NCI-H345 treated with DMSO at 0.1 percent for 48 hours (cell line): ENCODE measurements at regions not wholly inside any gene's neighbourhood (a gene's known extent, or its start where the extent isn't known, plus 50 kb on each side); places are given as distances from the start of the nearest gene placed in this dataset.
"Not testable (repeated sequence)": the region's sequence is repeated elsewhere in the genome, so short reads cannot be mapped to it uniquely, and the experiment has no call there.

Experiments used
- DNase-seq: peaks from one replicate; lab custom pipeline; 2025; ENCODE audit not compliant: unreplicated experiment; lab: John Stamatoyannopoulos, UW

DNA sequence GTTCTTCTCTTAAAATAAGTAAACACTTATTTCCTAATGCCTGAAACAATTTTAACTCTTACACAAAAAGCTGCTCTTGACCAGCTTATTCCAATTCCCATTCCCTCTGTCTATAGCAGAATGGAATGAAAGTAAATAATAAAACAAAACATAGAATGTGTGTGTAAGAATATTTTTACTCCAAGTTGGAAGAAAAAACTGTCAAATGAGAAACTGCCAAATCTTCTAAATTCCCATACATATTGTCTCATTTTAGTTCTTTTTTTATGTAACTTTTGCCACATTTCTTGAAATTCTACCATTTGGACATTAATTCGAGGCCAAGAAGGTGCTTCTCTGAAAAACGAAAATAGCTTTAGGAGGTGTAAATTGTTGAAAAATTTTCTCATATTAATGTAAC, 477.1 kb downstream of the FAT4 start:
- DNase-seq = no peak

DNA sequence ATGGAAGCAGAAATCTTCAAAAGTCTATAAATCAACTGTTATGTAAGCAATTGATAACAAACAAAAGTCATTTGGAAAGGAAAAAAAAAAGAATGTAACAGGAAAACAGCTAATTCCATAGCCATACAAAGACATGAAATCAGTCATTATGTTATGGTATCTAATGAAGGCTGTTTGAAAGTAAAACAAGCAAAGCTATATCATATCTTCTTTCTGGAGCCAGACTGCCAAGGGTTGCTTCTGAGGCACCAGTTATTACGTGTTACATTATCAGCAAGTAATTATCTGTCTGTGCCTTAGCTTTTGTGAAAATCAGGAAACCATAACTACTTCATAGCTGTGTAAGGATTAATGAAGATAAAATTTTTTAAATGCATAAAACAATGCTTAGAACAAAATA, 480.2 kb downstream of the FAT4 start:
- no peak for DNase-seq

DNA sequence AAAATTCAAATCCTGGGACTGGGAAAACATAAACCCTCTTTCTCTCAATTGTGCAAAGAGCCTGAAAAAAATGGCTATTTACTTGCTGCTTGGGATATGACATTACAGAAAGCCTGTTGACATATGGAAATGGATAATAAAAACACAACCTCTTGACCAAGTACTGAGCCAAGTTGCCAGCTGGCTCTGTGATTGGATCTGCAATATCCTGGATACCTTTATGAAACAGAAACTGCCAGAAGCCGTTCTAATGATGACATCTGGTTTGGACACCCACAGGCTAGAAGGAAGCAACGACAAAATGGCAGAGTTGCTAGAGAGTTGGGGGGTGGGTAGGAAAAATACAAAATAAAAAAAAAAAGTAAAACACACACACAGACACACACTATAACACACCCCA, 481.4 kb downstream of the FAT4 start:
- DNase-seq = no peak

GRCh38 chr4:125797621-125798020, 482.9 kb downstream of the FAT4 start:
- not testable (repeated sequence) for DNase-seq

- no peak for DNase-seq
Observed at GRCh38 chr4:125801373-125801772, 486.6 kb downstream of the FAT4 start.

DNA sequence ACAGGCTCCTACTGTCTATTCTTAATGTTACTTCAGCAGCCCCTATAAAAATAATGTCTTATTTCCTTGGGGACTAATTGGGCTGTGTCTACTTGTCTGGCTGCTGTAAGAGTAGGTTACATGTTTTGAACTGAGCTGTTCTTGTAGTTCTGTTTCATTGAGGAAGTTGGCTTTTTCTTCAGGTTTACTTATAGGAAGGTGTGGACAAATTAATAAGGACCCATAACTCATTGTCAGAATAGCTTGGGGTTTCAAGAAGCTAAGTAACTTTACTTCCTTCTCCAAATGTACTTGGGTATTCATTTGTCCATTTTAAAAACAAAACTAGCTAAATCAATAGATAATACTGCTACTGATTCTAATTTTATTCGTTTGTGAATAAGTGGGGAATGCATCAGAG, 487.2 kb downstream of the FAT4 start:
- no peak for DNase-seq

- no peak for DNase-seq
Observed at GRCh38 chr4:125808022-125808421, 493.3 kb downstream of the FAT4 start.

GRCh38 chr4:125808570-125808969, 493.8 kb downstream of the FAT4 start:
- no peak for DNase-seq

GRCh38 chr4:125811892-125812291, 497.1 kb downstream of the FAT4 start:
- DNase-seq = no peak

GRCh38 chr4:125826801-125827695, 512.3 kb downstream of the FAT4 start:
- no peak for DNase-seq

DNA sequence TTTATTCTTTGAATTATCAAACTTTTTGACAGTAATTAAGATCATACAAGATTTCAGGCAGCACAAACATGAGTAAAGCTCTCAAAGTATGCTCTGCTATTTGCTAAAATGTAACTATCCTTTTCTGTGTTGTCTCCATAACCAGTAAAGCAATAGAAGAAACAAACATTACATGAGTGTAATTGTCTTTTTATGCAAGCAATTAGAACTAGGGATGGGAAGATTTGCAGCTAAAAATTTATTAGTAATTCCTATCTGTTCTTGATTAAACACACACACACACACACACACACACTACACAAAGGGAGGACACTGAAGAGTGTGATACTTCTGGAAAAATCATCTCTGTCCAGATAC, 512.9 kb downstream of the FAT4 start:
- DNase-seq = no peak

DNA sequence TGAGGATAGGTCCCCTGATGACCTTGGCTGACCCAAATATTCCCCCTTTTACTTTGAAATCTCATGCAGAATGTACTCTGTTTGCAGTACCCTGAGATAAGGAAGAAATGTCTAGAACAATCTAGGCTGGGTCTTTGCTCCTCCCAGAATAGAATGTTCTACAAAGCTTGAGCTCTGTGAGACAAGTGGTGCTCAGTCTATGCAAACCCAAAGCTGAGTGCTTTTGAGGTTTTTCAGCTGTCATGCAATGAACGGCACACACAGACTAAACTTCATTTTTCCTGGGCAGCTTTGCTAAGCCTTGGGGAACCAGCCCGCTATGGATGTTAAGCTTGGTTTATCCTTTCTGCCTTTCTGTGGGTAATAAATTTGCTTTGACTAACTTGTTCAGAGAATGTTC, 513.6 kb downstream of the FAT4 start:
- DNase-seq = no peak

GRCh38 chr4:125832161-125832560, 517.4 kb downstream of the FAT4 start:
- no peak for DNase-seq

GRCh38 chr4:125836597-125837195, 521.9 kb downstream of the FAT4 start:
- no peak for DNase-seq

DNA sequence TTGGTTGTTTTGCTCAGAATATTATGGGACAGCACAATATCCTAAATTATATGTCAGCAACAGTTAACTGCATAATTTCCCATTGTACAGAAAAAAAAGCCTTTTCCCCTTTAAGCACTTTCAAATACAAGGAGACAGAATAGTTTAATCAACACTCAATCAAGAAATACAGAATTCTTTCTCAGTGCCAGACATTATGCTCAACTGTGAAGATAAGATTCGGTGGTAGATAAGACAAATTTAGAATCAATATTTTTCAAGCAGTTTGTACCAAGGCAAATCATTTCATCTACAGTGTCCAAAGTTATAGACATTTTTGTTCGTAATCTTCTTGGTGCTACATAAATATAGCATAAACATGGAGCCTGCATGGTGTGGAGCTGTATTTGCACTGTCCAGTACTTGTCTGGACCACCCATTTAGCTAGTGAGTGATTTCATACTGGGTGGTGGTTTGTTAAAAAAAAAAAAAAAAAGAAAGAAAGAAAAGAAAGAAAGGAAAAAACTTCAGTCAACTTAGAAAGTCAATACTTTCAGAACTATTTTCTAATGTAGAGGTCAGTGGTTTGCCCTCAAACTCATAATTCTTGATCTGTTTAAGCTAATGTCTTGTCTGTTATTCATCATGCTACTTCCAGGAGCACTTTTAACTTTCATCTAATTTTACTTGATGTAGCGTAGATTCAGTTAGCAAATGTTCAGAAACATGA, 522.9 kb downstream of the FAT4 start:
- no peak for DNase-seq

DNA sequence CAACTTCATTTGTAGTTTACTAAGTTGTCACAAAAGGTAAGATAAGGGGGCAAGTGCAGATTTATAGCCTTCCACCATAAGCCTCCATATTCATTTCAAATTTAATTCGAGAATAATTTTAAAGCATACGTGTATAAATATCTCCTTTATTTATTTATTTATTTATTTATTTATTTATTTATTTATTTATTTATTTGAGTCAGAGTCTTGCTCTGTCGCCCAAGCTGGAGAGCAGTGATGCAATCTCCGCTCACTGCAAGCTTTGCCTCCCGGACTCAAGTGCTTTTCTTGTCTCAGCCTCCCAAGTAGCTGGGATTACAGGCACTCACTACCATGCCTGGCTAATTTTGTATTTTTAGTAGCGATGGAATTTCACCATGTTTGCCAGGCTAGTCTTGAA, 523.4 kb downstream of the FAT4 start:
- DNase-seq = no peak

- DNase-seq = no peak
Observed at GRCh38 chr4:125838924-125839323, 524.2 kb downstream of the FAT4 start.

DNA sequence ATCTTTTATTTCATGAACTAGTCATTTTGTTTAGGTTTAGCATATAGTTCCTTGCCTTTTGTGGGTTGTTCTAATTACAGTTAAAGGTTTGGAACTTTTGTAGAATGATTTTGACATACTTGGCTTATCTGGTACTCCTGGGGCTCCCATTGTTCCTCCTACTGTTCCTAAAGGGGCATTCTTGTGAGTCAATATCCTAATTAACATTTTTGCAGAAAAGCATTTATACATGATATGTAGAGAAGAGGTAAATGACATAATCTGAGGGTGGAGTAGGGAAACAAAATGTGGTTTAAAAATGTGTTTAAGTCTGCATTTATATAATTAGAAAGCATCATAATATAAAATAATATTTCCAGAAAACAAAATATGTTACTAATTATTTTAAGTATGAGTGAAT, 529.2 kb downstream of the FAT4 start:
- DNase-seq = no peak

DNA sequence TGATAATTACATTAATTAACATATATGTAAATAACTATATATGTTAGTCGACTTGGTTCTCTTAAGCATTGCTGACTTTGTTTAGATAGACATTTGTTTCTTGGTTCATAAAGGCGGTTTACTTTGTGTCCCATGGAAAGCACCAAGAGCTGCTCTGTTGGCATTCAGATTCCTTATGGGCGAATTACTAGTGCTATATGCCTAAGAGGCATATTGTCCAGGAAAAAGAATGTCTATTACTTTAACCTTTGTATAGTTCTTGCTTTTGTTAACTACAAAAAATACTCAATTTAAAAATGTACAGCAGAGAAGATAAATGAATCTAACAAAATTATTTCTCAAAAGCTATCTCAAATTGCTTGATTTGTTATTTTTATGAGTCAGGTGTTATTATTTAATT, 532.8 kb downstream of the FAT4 start:
- no peak for DNase-seq

DNA sequence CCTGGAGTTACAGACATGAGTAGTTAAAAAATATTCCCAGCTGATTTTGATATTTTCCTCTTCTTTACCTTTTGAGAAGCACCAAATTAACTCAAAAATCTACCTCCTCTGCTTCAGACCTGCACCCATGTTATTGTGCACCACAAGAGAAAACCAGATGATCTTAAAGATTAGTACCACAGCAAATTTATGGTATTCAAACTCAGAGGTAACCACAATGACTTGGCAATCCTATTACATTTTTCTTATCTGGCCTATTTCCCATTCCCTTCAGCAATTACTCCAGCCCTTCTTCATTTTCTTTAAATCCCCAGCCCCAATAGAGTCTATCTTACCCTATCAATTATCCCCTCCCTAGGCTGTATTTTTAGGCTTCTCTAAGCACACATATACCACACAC, 535.1 kb downstream of the FAT4 start:
- no peak for DNase-seq

- DNase-seq = no peak
Observed at GRCh38 chr4:125891597-125892258, 577.0 kb downstream of the FAT4 start.

- DNase-seq = no peak
Observed at GRCh38 chr4:125904802-125905201, 590.0 kb downstream of the FAT4 start.
